K562 (cell line): ENCODE measurements at regions not wholly inside any gene's neighbourhood (a gene's known extent, or its start where the extent isn't known, plus 50 kb on each side); places are given as distances from the start of the nearest gene placed in this dataset.

Experiments used
- ATAC-seq: fragments of 200-7000 bp; cut with Tn5 transposase; 3 replicates; pipeline ENCODE4 v1.9.1; 2020; ENCODE audit warnings: moderate library complexity
- BruUV-seq: library from RNA; stranded (reverse); fragments of 400-500 nt; replicated peaks from 2 replicates; lab custom pipeline; 2021; lab: Mats Ljungman, UMichigan
- CTCF ChIA-PET: fragments of 300-600 bp; formaldehyde crosslinking; extraction: SDS; loops from one replicate; lab custom pipeline; 2021; ENCODE audit warnings: low intra/inter-chr PET ratio; lab: Yijun Ruan, JAX
- POLR2A ChIA-PET: fragments of 300-600, 350-650 bp; sonication (Branson Sonifier 250); formaldehyde crosslinking; extraction: SDS; loops from one replicate; lab custom pipeline; 2021; ENCODE audit warnings: antibody characterized with exemption, inconsistent platforms; lab: Yijun Ruan, JAX
- DNase-seq, 4 experiments: peaks; one replicate each; pipeline versions ENCODE4 v3.0.0 to v3.0.0-alpha.2; 2011 to 2018; ENCODE audit warnings: low spot score in 3 of 4, mixed read lengths in 3 of 4; ENCODE audit errors: extremely low read depth in 1 of 4
- FAIRE-seq: peaks from 2 replicates; lab custom pipeline; 2011; peaks lifted over from hg19 to GRCh38; lab: Jason Lieb, UNC
- H2AFZ ChIP-seq: 2 replicates; pipeline ENCODE4 v1.6.0; 2011; ENCODE audit warnings: low read depth, low read length, control low read depth, inconsistent platforms
- H3K27ac ChIP-seq: fragments of 200-600 bp; 3 replicates; pipeline ENCODE4 v1.8.0; 2011; ENCODE audit warnings: low read depth, mild to moderate bottlenecking, control low read depth, inconsistent platforms, low read length, moderate library complexity, mixed read lengths; ENCODE audit errors: extremely low read depth
- H3K27me3 ChIP-seq, 2 experiments: fragments of 300-600 bp in 1 of 2; 2 replicates in 1 of 2; 3 replicates in 1 of 2; pipeline versions ENCODE4 v1.6.0 to v1.8.0; 2011; ENCODE audit warnings: inconsistent platforms in 2 of 2, low read length in 2 of 2, mild to moderate bottlenecking in 1 of 2, mixed read lengths in 1 of 2, moderate library complexity in 1 of 2; ENCODE audit not compliant: control insufficient read depth in 2 of 2, insufficient read depth in 2 of 2
- H3K36me3 ChIP-seq: fragments of 300-600 bp; 3 replicates; pipeline ENCODE4 v1.8.0; 2011; ENCODE audit warnings: mild to moderate bottlenecking, low read length, inconsistent platforms; ENCODE audit not compliant: control insufficient read depth, insufficient read depth
- H3K4me1 ChIP-seq, 2 experiments: fragments of 200-600 bp in 1 of 2; replicated peaks in 1 of 2; 2 replicates in 1 of 2; 3 replicates in 1 of 2; pipeline versions ENCODE4 v1.5.1 to v1.8.0; 2011; ENCODE audit warnings: inconsistent platforms in 2 of 2, low read length in 2 of 2, mild to moderate bottlenecking in 1 of 2, mixed read lengths in 1 of 2, moderate library complexity in 1 of 2; ENCODE audit not compliant: control insufficient read depth in 2 of 2, insufficient read depth in 2 of 2
- H3K4me2 ChIP-seq: 2 replicates; pipeline ENCODE4 v1.6.1; 2011; ENCODE audit warnings: low read length, control low read depth, inconsistent platforms, mixed read lengths; ENCODE audit not compliant: insufficient read depth
- H3K4me3 ChIP-seq: fragments of 200-600 bp; sonication (generic), shearing (Covaris generic); 2 replicates; pipeline ENCODE4 v1.5.1; 2016; ENCODE audit warnings: control low read depth, inconsistent platforms
- H3K79me2 ChIP-seq: fragments of 200-600 bp; 3 replicates; pipeline ENCODE4 v1.8.0; 2011; ENCODE audit warnings: low read length, inconsistent platforms; ENCODE audit not compliant: control insufficient read depth, insufficient read depth
- H3K9ac ChIP-seq, 2 experiments: 2 replicates each; pipeline versions ENCODE4 v1.6.0 to v1.6.1; 2011; ENCODE audit warnings: low read depth in 2 of 2, low read length in 2 of 2, control low read depth in 1 of 2, inconsistent platforms in 1 of 2, mild to moderate bottlenecking in 1 of 2, mixed read lengths in 1 of 2; ENCODE audit not compliant: insufficient read depth in 1 of 2
- H3K9me1 ChIP-seq: one replicate; pipeline ENCODE4 v1.6.0; 2011; ENCODE audit warnings: inconsistent platforms, mild to moderate bottlenecking, low read length, moderate library complexity; ENCODE audit not compliant: control insufficient read depth, insufficient read depth
- H3K9me3 ChIP-seq: replicated peaks from 2 replicates; pipeline ENCODE4 v1.5.1; 2011; ENCODE audit warnings: low read depth, low read length, inconsistent platforms; ENCODE audit not compliant: control insufficient read depth, insufficient read depth
- H4K20me1 ChIP-seq: replicated peaks from 2 replicates; pipeline ENCODE4 v1.6.1; 2011; ENCODE audit warnings: low read length, inconsistent platforms, mixed read lengths; ENCODE audit not compliant: control insufficient read depth, insufficient read depth
- FOXK1 ChIP-seq: sonication (generic); formaldehyde crosslinking; IDR thresholded peaks from 2 replicates; pipeline ENCODE4 v1.8.0; 2022; ENCODE audit warnings: missing genetic modification reagents, mild to moderate bottlenecking, borderline replicate concordance
- ZNF785 ChIP-seq: fragments of 250-450 bp; sonication (Bioruptor Pico); IDR thresholded peaks from 2 replicates; pipeline ENCODE4 v1.4.0; 2020; ENCODE audit warnings: mild to moderate bottlenecking
- WGBS: fragments of 100-300 bp; shearing (Covaris generic); methylation state at CpG from one replicate; pipeline ENCODE4 v1.1.6; 2016; ENCODE audit warnings: low coverage, mixed read lengths; ENCODE audit not compliant: insufficient coverage; ENCODE audit errors: missing lambda C conversion rate; 5-methylcytosine and 5-hydroxymethylcytosine counted together
- in situ Hi-C: fragments of 300-500 bp; cut with MboI; formaldehyde crosslinking; loops from 4 replicates; pipeline ENCODE4 v1.15.0; 2018; ENCODE audit warnings: inconsistent platforms, mixed read lengths
- intact Hi-C: fragments of 100-400 bp; cut with micrococcal nuclease; formaldehyde crosslinking; loops from 2 replicates; pipeline ENCODE4 v1.14.2; 2022

DNA sequence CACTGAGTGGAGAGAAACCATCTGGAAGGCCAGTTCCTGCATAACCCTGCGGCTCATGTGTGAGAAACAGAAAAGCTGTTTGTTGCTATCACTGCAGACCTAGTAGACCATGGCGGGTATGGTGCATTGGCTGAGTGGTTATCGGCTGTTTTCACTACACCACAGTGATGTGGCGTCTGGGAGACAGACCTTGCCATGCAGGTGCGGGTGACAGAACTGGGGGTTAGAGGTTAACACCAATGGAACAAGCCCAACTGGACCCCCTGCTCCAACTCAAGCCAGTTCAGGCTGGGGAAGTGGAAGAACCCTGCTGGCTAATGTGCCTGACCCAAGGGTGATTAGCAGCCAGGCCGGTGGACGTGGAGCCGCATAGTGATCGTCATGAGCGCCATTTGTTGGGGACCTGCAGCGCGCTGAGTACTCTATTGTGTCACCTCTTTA lies 91.9 kb downstream of the IRF8 start:
- Histone ChIP-seq H3K27ac (no peak overlapping the region), H2AFZ (no peak overlapping the region), H3K4me2 (no peak overlapping the region), H3K9me3 (no peaks in the 10 kb centered on the region), H3K36me3 (no peaks in the 10 kb centered on the region), H3K4me3 (no peak overlapping the region), H3K9ac (no peak overlapping the region), H3K79me2 (no peaks in the 10 kb centered on the region), H3K4me1 (no peaks in the 10 kb centered on the region), H3K9me1 (no peaks in the 10 kb centered on the region), H4K20me1 (peaks cover 4% of the 10 kb centered on the region; the same call in 1 of the 2 replicates), H3K27me3 (peaks cover 47 to 76% of the 10 kb centered on the region in 2 experiments)
- ATAC-seq (no peak), DNase-seq (no peak), FAIRE-seq (no peak)
- POLR2A ChIA-PET: interaction anchor here (0.6 to 0.8 kb wide), 2 partner anchors 64 to 171 kb away, joined by 3 read pairs; no protein-coding TSS in a partner anchor
- no TSS peak for BruUV-seq
- 11% methylated on average over 12 of the region's 12 CpGs for WGBS
- no peak for TF ChIP-seq ZNF785 (CRISPR knock-in tag)
- intact Hi-C loops: no loop called here
- in situ Hi-C loops: no loop called here
- CTCF ChIA-PET: no interaction called here

DNA sequence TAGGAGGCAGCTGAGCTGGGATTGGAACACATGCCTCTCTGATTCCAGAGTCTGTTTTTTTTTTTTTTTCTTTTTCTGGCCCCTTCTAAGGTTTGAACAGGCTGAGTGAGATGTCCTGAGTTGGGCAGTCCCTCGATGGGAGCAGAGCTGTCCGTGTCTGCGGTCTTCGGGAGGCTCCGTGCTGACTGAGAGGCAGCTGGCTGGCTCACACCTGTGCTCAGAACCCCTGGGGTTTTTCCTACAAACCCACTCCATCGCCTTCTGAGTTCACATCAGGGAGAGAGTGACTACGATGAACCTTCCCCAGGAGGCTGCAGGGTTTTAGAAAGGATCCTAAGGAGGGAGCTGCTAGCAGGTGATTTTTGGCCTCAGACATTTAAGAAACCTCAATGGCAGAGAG lies 92.5 kb downstream of the IRF8 start:
- no peaks in the 10 kb centered on the region for H3K9me3 ChIP-seq
- no peak for FAIRE-seq
- TF ChIP-seq FOXK1 (CRISPR knock-in tag): no peak
- H3K27me3 ChIP-seq: peaks cover 51 to 82% of the 10 kb centered on the region in 2 experiments
- H3K9ac ChIP-seq: no peak overlapping the region
- H3K27ac ChIP-seq: no peak overlapping the region
- H3K36me3 ChIP-seq: no peaks in the 10 kb centered on the region
- WGBS: 0% methylated on average over 7 of the region's 7 CpGs
- H3K4me3 ChIP-seq: no peak overlapping the region
- H3K4me2 ChIP-seq: no peak overlapping the region
- H2AFZ ChIP-seq: no peak overlapping the region
- no TSS peak for BruUV-seq
- in situ Hi-C loops (no loop called here), intact Hi-C loops (no loop called here)
- POLR2A ChIA-PET: interaction anchor here (0.7 to 1.6 kb wide), 2 partner anchors 170 to 655 kb away, joined by 3 to 4 read pairs; no protein-coding TSS in a partner anchor
- no peak for ATAC-seq
- peaks cover 4% of the 10 kb centered on the region; the same call in 1 of the 2 replicates for H4K20me1 ChIP-seq
- no peak for DNase-seq
- no peaks in the 10 kb centered on the region for H3K4me1 ChIP-seq
- no peaks in the 10 kb centered on the region for H3K9me1 ChIP-seq
- H3K79me2 ChIP-seq: no peaks in the 10 kb centered on the region
- CTCF ChIA-PET: no interaction called here
